GM18867 (cell line): ENCODE measurements at regions not wholly inside any gene's neighbourhood (a gene's known extent, or its start where the extent isn't known, plus 50 kb on each side); places are given as distances from the start of the nearest gene placed in this dataset.
A peak's percentile ranks its signal among the peaks of the same experiment; 100 is the strongest.
"Not testable (repeated sequence)": the region's sequence is repeated elsewhere in the genome, so short reads cannot be mapped to it uniquely, and the experiment has no call there.

Experiments used
- ATAC-seq: cut with Tn5 transposase; IDR thresholded peaks from one replicate; pipeline ENCODE4 v1.9.1; 2021; ENCODE audit warnings: mild to moderate bottlenecking, moderate library complexity; ENCODE audit not compliant: unreplicated experiment

DNA sequence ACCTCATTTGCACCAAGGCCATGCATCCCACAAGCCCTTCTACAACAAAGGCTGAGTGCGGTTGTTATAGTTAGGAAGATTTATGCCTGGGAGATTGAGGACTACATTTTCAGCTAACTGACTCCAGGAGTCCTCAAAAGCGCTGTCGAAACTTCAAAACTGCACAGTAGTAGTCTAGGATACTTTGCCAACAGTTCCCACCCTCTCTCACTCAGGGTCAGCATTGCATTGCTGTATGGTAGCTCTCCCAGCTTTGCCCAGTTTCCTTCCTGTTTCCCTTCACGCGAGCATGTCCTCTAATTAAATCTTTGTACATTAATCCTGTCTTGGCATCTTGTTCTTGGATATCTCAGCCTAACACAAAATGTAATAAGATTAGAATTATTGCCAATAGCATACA is 420.6 kb upstream of the UBE2E3 start:
- no peak for ATAC-seq

DNA sequence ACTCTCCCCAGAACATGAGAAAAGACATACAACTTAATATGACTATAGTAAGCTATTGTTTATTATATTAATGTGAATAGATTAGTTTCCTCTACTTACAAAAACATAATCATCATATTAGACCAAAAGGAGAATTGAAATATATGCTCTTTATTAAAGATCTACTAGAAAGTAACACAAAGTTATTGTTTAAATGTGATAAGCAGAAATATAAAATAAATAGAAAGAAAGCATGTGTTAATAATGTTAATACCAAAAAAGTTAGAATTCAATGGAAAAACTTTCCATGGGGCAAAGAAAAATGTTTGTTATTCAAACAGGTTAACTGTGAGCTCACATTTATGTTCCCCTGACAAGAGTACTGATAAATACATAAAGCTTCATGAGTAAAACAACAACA is 421.4 kb upstream of the UBE2E3 start:
- no peak for ATAC-seq

DNA sequence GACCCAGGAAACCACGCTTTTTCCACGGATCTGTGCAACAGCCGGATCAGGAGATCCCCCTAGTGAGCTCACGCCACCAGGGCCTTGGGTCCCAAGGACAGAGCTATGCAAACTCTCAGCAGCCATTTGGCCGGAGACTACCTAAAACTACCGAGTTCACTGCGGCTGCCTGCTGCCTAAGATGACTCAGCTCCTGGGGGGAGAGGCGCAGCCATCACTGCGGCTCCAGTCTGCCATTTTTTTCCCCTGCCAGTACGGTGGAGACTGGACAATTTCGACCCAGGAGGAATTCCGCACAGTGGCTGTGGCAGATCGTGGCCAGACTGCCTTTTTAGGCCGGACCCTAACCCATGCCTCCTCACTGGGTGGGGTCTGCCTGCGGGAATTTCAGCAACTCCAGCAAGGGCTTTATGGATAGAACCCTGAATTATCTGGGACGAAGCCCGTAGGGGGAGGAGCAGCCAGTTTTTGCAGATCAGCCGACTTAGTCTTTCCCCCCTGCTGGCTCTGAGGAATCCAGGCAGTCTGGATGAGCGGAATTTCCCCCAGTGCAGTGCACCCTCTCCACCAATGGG is 424.9 kb upstream of the UBE2E3 start:
- no peak for ATAC-seq

DNA sequence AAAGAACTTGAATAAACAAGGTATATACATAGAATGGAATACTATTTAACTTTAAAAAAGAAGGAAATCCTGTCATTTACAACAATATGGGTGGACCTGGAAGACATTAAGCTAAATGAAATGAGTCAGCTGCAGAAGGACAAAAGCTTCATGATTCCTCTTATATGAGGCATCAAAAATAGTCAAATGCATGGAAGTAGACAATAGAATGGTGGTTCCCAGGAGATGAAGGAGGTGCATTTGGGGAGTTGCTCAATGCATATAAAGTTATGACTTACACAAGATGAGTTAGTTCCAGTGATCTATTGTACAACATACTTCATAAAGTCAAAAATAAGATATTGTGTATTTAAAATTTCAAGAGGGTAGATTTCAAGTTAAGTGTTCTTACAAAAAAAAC is 426.1 kb upstream of the UBE2E3 start:
- no peak for ATAC-seq

DNA sequence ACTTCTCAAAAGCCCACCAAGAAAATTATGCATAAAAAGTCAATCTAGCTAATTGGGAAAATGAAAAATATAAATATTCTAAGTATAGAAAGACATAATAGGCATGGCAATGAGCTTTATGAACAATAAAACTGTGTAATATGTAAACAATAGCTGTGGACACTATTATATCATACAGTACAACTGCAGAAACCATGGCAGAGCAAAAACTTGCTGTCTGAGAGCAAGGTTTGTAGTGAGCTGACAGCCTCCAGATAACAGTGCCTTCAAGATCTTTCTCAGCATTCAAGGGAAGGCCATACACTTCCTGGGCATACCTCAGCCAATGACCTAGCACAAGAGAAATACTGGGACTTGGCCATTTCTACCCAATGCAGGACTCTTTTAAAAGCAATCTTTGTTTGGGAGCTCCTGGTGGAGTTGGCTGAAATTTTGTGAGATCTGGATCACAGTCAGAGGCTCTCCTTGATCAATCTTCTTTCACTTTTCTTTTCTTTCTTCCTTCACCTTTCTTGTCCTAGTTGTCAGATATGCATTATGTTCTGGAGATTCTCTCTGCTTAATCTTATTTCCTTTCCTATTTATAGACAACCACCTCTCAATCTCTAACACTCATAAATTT is 427.2 kb upstream of the UBE2E3 start:
- ATAC-seq, result no peak

DNA sequence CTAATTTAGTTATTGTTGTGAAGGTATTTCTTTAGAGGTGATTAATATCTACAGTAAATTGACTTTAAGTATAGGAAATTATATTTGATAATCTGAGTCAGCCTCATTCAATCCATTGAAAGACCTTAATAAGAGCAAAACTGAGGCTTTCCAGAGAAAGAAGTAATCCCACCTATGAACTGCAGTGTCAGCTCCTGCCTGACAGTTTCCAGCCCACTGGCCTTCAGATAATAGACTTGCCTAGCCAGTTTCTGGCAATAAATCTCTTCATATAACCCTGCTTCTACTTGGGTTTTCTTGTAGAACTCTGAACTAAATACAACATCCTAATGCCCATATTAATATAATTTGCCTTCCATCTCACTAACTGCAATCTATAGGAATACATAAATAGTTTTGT is 437.9 kb upstream of the UBE2E3 start:
- ATAC-seq, result no peak

DNA sequence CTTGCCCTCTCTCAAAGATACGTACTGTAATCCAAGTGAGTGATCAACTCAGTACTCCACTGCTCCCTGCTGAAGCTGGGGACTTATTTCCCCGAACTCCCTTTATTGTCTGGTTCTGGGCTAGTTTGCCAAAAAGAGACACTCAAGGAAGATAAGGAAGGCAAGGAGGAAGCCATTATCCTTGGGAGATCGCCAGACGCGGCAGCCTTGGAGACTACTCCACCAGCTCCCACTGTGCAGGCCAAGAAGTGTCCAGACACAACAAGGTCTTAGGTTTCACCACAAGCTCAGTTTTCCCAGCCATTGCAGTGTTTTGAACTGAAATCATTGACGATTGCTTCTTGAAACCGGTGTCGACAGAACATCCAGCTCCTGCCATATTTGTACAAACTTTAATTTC is 439.6 kb upstream of the UBE2E3 start:
- ATAC-seq, result no peak

DNA sequence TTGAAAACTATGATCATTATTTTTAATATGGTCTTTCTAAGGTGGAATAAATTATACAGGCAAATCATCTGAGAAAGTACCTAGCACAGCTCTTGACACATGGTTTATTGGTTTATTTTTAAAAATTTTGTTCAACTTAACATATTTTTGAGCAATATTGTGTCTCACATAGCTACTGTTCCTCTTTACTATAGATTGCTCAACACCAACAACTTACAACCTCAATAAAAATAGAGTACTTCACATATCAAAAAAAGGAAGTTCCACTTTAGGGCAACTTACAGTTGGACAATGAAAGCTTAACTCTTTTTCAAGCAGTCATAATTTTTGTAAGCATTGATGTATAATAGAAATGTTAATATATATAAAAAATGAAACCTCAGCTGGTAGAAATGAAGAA is 440.9 kb upstream of the UBE2E3 start:
- ATAC-seq, result no peak

DNA sequence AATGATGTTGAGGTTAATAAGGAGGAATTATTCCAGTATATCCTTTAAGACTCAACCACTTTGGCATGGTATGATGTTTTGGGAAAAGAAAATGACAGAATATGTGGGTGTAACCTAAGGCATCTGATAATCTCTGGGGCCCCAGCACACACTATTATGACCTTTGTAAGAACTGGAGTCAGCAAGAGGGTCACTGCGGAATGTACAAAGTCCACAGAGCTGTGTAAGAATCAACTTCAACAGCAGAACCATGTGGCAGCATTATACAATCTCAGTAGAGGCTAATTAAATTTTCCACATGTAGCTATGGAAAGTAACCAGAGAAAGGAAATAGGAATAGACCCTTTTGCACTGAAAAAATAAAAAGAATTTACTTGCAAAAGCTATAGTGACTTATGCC is 445.1 kb upstream of the UBE2E3 start:
- no peak for ATAC-seq

DNA sequence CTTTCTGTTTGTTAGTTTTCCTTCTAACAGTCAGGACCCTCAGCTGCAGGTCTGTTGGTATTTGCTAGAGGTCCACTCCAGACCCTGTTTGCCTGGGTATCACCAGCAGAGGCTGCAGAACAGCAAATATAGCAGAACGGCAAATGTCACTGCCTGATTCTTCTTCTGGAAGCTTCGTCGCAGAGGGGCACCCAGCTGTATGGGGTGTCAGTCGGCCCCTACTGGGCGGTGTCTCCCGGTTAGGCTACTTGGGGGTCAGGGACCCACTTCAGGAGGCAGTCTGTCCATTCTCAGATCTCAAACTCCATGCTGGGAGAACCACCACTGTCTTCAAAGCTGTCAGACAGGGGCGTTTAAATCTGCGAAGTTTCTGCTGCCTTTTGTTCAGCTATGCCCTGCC is 448.6 kb upstream of the UBE2E3 start:
- not testable (repeated sequence) for ATAC-seq

DNA sequence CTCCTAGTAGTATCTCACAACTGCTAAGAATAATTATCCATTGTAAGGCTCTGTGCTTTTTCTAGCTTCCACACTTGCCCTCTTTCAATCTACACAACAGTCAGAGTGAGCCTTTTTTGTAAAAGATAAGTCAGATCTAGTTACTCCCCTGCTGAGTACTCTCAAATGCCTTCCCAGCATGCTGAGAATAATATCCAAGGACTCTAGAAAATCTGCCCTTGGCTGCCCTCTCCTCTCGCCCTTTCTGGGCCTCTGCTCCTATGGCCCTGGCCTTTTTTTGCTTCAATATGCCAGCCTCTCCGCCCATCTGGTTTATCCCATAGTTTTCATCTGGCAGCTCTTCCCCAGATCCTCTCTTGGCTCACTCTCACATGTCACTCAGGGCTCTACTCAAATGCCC is 455.9 kb upstream of the UBE2E3 start:
- no peak for ATAC-seq

DNA sequence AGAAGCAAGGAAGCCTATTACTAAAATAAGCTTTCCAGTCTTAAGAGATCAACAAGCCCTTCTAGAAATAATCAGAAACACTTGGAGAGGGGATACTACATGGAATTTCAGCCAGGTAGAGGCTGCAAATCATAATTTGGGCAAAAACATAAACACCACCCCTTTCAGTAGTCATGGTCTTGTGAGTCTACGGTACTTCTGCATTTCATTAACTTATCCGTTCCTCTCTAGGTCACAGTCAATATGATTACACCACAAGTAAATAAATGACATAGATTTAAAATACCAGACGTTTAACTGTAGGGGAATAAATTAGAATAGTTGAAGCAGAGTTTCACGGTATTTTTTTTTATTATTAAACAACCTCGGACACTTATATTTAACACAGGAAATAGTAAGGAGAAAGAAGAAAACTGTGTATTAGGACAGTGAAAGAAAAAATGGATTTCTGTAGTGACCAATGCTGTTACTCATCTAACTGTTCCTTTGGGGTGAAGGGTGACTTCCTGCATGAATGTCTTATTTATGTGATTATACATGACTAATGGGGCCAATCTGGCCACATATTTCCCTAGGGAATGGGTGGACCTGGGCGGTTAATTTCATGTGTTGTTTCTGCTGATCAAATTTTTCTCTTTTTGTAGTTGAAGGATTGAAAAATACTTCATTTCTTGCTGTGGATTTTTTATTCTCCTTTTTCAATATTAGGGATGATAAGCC is 456.6 kb upstream of the UBE2E3 start:
- no peak for ATAC-seq

DNA sequence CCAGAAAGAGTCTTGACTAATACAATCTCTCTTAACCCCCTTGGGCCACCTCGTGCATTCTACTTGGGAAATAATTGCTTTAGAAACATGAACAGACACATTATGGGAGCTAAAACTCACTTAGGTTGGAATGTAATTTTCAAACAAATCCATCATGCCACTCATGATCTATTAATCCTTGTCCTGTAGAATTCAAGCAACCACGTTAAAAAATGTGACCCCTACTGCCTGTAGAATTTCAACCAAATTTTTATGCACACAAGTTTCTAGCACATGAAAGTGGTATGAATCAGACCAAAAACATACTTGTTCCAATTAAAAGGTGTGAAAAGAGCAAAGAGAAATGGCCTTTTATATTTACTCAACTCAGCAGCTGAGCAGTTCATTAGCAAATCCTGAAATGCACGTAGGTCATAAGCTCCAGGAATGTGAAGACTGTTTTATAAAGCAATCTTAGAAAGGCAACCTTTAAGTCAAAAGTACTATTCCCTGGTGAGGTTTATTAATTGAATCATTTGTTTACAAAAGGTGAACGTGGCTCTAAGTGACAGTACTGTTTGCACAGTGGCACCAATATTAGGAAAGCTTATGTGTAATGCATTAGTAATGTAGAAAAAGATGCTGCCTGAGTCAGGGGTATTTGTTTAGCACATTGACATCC is 459.4 kb upstream of the UBE2E3 start:
- no peak for ATAC-seq

DNA sequence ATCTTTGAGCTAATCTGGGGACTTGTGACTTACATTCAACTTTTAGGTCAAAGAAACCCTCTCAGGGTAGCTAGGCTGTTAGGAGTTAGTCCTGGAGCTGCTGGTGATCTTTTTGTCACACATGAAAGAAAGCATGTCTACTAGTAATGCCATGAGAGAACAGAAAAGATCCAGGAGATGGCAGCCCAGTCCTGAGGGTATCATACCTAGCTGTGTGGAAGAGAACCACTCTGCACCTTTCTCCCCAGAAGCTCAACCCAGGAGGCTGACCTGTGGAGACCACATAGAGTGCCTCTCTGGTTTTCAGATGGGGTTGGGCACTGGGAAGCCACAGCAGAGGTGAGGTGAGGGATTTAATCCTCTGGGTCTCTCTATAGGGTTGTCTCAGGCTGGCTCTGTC is 460.2 kb upstream of the UBE2E3 start:
- peak; percentile 22 for ATAC-seq

DNA sequence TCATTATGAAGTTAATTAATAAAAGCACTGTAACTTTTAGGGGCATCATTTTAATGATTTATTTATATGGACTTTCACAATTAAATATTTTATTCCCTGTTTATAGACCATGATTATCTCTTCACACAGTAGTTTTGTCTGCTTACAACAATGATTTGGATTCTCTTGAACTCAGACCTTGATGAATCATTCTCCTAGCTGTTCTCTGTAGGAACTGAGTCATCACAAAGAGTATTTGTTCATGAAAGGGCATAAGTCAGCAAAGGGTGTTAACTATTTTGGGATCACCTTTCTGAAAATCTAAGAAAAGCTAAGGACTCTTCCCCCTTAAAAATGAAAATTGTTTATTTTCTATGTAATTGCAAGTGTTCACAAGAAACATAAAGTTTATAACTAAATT is 461.1 kb upstream of the UBE2E3 start:
- no peak for ATAC-seq

DNA sequence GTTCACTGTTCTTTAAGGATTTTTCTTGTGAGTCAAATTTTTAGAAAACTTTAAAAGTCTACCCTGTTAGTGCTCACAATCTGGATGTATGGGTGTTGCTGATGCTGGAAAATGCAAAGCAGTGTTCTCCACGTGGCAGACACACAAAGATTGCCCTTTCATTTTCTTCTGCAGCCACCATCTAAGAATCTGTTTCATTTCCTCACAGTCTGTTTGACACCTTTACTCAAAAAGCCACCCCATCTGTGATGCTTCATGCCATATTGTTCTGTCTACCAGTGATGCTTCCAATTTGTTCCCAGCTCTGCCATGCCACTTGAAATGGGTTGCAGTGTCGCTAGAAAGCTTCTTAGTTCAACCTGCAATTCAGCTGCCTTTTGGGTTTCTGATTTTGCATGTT is 464.2 kb upstream of the UBE2E3 start:
- peak; percentile 91 for ATAC-seq

DNA sequence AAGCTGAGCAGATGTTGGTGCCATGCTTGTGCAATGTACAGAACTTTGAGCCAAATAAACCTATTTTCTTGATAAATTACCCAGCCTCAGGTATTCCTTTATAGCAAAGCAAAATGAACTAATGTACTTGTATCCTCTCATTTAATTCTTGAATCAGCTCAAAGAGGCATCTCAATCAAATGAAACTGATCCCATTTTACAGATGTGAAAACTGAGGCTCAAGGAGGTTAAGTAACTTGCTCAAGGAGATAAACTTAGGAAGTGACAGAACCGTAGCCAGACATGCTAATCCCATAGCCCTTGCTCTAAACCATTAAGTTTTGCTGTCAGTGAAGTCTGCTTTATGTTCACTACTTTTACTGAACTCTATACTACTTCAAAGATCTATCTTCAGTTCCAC is 467.0 kb upstream of the UBE2E3 start:
- no peak for ATAC-seq

DNA sequence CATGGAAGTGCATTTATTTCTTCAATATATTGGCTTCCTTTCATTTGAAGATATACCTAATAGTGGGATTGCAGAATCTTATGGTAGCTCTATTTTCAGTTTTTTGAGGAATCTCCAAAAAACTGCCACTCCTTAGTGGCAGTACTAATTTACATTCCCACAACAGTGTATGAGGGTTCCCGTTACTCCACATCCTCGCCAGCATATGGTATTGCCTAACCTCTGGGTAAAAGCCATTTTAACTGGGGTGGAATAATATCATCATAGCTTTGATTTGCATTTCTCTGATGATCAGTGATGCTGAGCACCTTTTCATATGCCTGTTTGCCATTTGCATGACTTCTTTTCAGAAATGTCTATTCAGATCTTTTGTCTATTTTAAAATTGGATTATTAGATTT is 471.9 kb upstream of the UBE2E3 start:
- no peak for ATAC-seq

DNA sequence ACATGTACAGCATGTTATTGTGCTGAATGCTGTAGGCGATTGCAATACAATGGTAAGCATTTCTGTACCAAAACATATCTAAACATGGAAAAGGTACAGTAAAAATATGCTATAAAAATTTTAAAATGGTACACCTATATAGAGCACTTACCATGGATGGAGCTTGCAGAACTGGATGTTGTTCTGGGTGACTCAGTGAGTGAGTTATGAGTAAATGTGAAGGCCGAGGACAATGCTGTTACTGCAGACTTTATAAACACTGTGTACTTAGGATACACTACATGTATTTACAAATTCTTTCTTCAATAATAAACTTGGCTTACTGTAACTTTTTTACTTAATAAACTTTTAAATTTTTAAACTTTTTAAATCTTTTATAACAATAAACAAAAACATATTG is 473.4 kb upstream of the UBE2E3 start:
- no peak for ATAC-seq

DNA sequence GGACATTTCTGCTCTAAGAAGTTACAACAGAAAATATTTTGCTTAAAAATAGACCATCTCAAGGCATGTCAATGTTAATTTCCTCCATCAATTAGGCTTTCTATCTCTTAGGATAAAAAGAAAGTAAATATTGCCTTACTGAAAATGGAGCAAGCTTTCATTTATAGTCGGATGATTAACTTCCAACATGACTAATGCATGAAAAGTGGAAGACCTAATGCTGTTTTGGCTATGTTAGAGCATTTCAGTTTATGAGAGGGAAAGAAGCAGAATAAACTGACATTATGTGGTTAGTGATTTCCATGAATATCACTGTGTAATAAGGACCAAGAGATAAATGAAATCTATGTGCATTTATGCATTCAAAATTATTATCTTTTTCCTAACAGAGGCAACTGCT is 475.2 kb upstream of the UBE2E3 start:
- ATAC-seq, result no peak

DNA sequence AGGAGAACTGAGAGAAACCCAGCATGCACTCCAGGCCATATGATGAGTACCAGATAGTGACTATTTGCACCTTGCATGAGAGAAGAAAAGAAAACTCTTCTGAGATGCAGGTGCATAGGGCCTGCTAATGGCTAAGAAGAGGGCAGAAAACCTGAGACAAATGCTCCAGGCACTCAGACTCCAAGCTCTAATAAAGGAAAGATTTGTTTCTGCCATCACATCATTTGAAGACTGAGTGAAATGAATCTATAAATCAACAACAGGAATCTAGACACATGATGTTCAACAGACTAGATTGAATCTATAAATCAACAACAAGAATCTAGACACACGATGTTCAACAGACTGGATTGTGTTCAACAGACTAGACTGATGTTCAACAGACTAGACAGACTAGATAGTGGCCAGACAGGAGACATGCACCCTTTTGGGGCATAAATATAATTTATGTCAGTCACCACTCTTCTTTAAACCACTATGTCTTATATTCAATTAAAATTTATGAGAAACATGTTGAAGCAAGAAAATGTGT is 482.7 kb upstream of the UBE2E3 start:
- ATAC-seq, result no peak

DNA sequence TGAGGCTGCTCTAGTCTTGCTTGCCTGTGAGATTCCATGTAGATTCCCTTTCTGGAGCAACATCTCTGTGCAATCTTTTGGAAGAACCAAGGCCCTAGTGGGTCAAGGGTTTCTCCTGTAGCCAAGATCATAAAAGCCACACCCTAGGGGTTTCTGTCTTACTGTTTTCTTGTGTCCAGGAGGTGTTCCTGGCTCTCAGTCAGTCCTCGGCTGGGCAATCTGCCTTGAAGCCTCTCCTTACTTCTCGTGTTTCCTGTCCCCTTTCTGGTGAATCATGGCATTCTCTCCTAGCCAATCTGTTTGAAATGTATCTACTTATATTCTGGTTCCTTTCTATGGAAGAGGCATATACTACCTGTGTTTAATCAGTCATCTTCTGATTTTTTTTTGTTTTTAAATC is 484.8 kb upstream of the UBE2E3 start:
- ATAC-seq, result no peak
